ENCODE measurements at regions not wholly inside any gene's neighbourhood (a gene's known extent, or its start where the extent isn't known, plus 50 kb on each side); places are given as distances from the start of the nearest gene placed in this dataset.
"Not testable (repeated sequence)": the region's sequence is repeated elsewhere in the genome, so short reads cannot be mapped to it uniquely, and the experiment has no call there.

DNA sequence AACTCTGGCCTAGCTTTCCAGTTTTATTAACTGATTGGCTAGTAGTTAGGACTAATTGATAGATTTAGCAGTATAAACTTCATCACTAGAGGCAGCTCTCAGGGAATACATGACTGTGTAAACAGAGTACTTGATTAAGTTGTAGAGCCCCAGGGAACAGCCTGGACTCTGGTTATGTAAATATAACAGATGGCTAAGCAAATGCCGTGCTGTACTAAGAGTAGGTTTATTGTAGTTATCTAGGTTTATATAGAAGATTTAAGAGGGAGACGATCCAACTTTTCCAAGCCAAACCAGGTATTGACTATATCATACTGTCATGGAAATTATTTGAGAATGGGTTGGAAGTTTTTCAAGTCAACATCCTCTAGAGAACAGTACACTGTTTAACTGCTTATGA is 463.4 kb upstream of the GRID2 start:
- no peak for DNase-seq

DNA sequence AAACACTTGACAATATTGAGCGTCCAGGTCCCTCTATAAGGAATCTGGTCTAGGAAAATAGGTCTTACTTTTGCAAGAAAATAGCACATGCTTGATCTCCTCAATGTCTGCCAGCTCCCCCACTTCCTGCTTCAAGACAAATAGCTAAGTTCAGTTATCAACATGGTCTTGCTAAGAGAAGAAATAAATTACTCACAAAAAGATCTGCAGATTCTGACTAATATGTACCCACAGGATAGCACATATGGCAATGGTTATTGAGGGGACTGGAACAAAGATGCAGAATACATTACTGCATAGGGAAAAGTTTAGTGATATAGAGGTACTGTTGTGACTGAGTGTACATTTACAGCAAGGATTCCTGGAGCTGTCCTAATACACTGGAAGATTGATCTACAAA is 457.5 kb upstream of the GRID2 start:
- DNase-seq = no peak

GRCh38 chr4:91851456-91851855 is 452.3 kb upstream of the GRID2 start:
- no peak for DNase-seq

GRCh38 chr4:91887926-91888325 is 415.8 kb upstream of the GRID2 start:
- no peak for DNase-seq

GRCh38 chr4:91891217-91891616 is 412.5 kb upstream of the GRID2 start:
- not testable (repeated sequence) for DNase-seq

GRCh38 chr4:91894006-91894405 is 409.8 kb upstream of the GRID2 start:
- no peak for DNase-seq

DNA sequence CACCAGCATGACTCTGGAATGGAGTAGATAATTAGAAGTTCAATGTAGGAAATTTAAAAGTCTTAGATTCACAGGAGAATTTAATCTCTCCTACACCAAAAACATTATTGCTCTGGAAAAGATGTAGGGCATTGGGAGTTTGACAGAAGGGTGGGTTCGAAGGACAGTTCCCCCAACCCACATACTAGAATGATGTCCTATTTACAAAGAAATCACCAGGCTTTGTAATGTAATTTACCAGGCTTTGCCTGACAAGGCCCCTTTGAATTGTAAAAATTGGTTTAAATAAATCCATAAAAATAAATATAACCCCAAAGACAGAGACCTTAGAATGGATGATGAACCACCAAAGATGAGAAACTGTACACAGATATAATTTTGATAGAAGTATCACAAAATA is 399.2 kb upstream of the GRID2 start:
- DNase-seq = no peak

GRCh38 chr4:91909963-91910362 is 393.8 kb upstream of the GRID2 start:
- DNase-seq = no peak

- no peak for DNase-seq
These were observed 389.5 kb upstream of the GRID2 start for GRCh38 chr4:91914176-91914804.

DNA sequence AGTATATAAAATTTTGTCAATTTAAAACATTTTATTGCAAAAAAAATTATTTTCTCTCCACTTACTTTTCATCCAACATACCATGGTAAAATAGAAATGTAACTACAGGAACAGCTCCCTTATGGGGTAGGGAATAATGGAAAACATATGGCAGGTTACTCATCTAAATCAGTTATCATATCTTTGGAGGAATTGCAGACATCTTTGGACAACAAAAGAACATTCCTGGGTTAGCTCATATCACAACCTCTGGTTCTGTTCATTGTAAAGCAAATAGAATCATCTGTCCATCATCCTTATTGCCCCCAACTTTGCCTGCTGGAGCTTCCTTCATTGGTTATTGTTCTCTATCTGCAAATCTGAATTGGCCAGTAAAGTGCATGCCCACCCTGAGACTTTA is 387.5 kb upstream of the GRID2 start:
- no peak for DNase-seq

GRCh38 chr4:91924625-91925024 is 379.1 kb upstream of the GRID2 start:
- no peak for DNase-seq

DNA sequence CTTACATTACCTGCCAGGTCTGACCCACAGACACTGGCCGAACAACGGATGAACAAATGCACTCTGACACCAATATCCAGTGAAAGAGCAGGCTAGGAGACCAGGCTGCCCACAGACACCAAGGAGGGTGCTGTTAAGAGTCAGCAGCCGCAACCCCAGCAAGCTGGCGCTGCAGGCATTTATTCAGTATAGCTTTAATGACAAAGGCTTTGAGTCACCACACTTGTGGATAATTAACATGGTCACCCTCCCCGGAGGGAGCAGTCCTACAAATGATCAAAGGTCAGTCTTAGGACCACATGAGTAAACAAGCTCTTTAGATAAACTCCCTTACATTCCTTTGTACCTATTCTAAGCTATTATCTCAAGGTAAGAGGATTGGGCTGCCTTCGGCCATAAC is 368.5 kb upstream of the GRID2 start:
- DNase-seq = no peak

- DNase-seq = peak; percentile 64
These were observed 367.5 kb upstream of the GRID2 start for GRCh38 chr4:91936311-91936710.

DNA sequence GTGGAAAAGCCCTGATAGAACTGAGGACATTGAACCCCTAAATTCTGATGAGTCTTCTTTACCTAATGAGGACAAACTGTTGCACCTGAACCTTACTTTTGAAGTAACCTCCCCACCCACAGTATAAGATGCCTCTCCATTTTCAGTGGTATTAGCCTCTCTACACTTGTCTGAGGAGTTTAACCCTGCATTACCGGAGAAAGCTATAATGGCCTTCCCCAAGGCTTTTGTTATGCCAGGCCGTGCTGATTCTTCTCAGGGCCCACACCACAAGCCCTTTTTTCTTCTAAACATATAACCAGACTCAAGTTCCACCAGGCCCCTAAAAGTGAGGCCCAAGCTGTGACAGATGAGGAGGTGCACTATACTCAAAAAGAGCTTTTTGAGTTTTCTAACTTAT is 345.8 kb upstream of the GRID2 start:
- DNase-seq = no peak

DNA sequence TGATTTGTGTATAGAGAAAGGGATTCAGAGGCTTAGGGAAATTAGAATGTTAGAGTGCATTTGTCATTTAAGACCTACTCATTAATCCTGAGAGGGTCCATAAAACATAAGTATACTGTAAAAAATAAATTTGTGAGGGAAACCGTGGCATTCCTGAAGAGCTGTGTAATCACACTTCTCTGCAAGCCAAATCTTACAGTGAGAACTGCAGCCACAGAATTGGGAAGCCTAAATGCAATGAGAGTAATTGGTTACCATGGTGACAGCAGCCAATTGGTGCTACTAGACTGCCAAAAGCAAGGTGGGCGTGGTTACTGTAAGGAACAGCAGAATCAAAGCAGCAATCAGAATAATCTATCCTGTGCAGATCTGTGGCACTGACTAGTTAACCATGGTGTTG is 345.2 kb upstream of the GRID2 start:
- DNase-seq = peak; percentile 45

DNA sequence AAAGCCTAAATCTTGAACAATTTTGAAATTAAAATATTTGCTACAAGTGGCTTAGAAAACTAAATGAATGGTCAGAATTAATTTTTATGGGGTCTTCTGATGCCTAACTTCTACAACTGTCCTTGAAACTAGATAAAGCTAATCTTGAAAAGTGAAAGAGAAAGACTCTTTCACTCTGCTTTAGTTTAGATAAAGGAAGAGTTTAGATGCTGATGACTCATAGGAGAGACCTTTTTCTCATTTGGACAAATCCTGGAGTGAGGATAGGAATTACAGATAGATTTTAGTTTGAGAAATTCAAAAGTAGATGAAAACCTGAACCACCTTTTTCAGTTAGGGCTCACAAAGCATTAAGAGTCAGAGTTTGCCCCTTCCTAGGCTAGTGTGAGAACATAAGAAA is 342.3 kb upstream of the GRID2 start:
- no peak for DNase-seq

DNA sequence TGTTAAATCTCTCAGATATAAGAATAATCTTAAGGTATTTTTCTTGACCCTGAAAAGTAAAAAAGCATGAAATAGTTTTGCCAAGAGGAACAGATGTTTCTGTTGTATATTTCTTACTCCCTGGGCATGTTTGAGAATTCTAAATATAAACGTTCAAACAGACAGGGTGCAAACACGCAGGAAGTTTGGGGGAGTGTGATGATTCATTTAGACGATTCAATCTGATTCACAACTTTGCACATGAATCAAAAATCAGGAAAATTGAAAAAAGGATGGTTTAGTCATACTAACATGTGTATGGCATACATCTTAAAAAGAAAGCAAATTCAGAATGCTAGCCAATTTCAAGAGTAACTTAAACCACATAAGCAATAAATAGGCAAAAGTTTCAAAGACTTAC is 340.3 kb upstream of the GRID2 start:
- DNase-seq = no peak

- DNase-seq = no peak
These were observed 338.6 kb upstream of the GRID2 start for GRCh38 chr4:91965166-91965565.

DNA sequence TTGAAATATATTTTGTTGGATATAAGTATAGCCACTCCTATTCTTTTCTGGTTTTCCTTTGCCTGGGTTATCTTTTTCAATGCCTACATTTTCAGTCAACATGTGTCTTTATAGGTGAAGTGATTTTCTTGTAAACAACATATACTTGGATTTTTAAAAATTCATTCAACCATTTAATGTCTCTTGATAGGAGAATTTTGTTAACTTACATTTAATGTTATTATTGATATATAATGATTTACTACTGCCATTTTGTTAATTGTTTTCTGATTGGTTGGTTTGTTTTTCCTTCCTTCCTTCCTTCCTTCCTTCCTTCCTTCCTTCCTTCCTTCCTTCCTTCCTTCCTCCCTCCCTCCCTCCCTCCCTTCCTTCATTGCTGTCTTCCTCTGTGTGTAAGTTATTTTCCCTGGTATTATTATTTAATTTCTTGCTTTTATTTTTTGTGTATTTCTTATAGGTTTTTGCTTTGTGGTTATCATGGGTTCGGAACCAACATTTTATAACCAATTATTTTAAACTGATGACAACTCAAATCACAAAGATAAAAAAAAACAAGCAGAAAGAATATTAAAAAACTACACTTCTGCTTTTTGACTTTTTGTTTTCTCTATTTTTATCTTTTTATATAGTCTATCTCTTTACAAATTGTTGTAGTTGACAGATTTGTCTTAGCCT is 330.1 kb upstream of the GRID2 start:
- DNase-seq = no peak

- no peak for DNase-seq
These were observed 319.3 kb upstream of the GRID2 start for GRCh38 chr4:91984466-91984865.

- DNase-seq = no peak
These were observed 313.9 kb upstream of the GRID2 start for GRCh38 chr4:91989914-91990313.

GRCh38 chr4:91990726-91991125 is 313.0 kb upstream of the GRID2 start:
- DNase-seq = no peak

GRCh38 chr4:91997045-91997444 is 306.7 kb upstream of the GRID2 start:
- no peak for DNase-seq

DNA sequence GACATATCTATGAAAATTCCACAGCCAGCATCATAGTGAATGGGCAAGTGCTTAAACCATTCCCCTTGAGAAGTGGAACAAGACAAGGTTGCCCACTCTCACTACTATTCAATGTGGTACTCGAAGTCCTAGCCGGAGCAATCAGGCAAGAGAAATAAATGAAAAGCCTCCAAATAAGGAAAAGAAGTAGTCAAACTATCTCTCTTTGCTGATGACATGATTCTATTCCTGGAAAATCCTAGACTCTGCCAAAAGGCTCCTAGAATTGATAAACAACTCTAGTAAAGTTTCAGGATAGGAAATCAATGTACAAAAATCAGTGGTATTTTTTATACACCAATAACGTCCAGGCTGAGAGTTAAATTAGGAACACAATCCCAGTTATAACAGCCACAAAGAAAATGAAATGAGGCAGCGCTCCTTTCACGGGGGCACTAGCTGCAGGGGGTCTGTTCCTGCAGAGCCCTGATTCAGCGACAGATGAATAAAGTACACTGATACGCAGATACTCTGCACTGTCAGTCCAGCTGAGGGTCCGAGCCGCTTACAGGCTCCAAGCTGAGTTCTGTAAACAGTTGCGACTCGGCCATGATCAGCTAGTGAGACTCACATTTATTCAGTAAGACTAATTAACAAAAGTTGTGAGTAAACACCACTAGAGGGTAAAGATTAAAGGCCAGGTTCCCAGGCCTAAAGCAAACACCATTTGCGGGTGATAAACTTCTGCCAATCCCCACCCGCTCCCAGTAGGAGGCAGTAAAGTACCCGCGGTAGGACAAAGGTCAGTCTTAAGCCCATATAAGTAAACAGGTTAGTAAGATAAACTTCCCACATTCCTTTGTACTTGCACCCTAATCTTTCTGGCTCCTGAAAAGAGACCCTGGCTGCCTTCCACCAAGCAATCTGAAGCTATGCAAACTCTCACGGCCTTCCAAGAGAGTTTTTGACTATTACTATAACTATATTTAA is 290.6 kb upstream of the GRID2 start:
- DNase-seq = no peak

All from NCI-H1105 (cell line).